GM12801 (cell line): ENCODE measurements at regions not wholly inside any gene's neighbourhood (a gene's known extent, or its start where the extent isn't known, plus 50 kb on each side); places are given as distances from the start of the nearest gene placed in this dataset.

ENCODE experiments used
- CTCF ChIP-seq: IDR thresholded peaks from one replicate; pipeline ENCODE4 v1.5.1; 2011; ENCODE audit warnings: control low read depth; ENCODE audit not compliant: insufficient read length; ENCODE audit errors: extremely low read depth

- TF ChIP-seq CTCF, result no peak
Observed at GRCh38 chr2:18503376-18504228, 56.9 kb downstream of the RDH14 start.

- TF ChIP-seq CTCF, result no peak
Observed at GRCh38 chr2:18502142-18502541, 58.3 kb downstream of the RDH14 start.

- no peak for TF ChIP-seq CTCF
Observed at GRCh38 chr2:18501729-18502128, 58.7 kb downstream of the RDH14 start.

GRCh38 chr2:18501156-18501555, 59.3 kb downstream of the RDH14 start:
- no peak for TF ChIP-seq CTCF

GRCh38 chr2:18500333-18500732, 60.1 kb downstream of the RDH14 start:
- TF ChIP-seq CTCF, result no peak

GRCh38 chr2:18498531-18498930, 61.9 kb downstream of the RDH14 start:
- TF ChIP-seq CTCF, result no peak

GRCh38 chr2:18496516-18496915, 63.9 kb downstream of the RDH14 start:
- no peak for TF ChIP-seq CTCF

- TF ChIP-seq CTCF, result no peak
Observed at GRCh38 chr2:18495058-18495457, 65.4 kb downstream of the RDH14 start.
